H9 (cell line): ENCODE measurements at regions not wholly inside any gene's neighbourhood (a gene's known extent, or its start where the extent isn't known, plus 50 kb on each side); places are given as distances from the start of the nearest gene placed in this dataset.
A peak's percentile ranks its signal among the peaks of the same experiment; 100 is the strongest.

ENCODE experiments used
- DNase-seq: peaks from one replicate; pipeline ENCODE4 v3.0.0-alpha.2; 2017
- H2AFZ ChIP-seq: one replicate; pipeline ENCODE4 v1.6.1; 2013; ENCODE audit warnings: mild to moderate bottlenecking, low read length, control low read depth, moderate library complexity
- H2AK5ac ChIP-seq: 2 replicates; pipeline ENCODE4 v1.6.1; 2013; ENCODE audit warnings: low read length, control low read depth, mixed read lengths; ENCODE audit not compliant: insufficient read length
- H2BK120ac ChIP-seq: one replicate; pipeline ENCODE4 v1.6.1; 2013; ENCODE audit warnings: low read depth, mild to moderate bottlenecking, low read length, control low read depth, inconsistent platforms; ENCODE audit not compliant: poor library complexity, severe bottlenecking
- H2BK12ac ChIP-seq: 2 replicates; pipeline ENCODE4 v1.6.1; 2013; ENCODE audit warnings: low read length, control low read depth, mixed read lengths, low read depth; ENCODE audit not compliant: insufficient read length
- H2BK15ac ChIP-seq: 2 replicates; pipeline ENCODE4 v1.6.1; 2013; ENCODE audit warnings: low read depth, low read length, control low read depth
- H2BK20ac ChIP-seq: one replicate; pipeline ENCODE4 v1.6.1; 2013; ENCODE audit warnings: low read depth, mild to moderate bottlenecking, low read length, control low read depth, inconsistent platforms; ENCODE audit not compliant: poor library complexity, severe bottlenecking
- H2BK5ac ChIP-seq: 2 replicates; pipeline ENCODE4 v1.6.1; 2013; ENCODE audit warnings: low read length, control low read depth, mixed read lengths; ENCODE audit not compliant: insufficient read length
- H3K14ac ChIP-seq: 2 replicates; pipeline ENCODE4 v1.6.1; 2013; ENCODE audit warnings: low read length, control low read depth; ENCODE audit not compliant: insufficient read depth
- H3K18ac ChIP-seq: 2 replicates; pipeline ENCODE4 v1.6.1; 2013; ENCODE audit warnings: low read depth, mild to moderate bottlenecking, mixed read lengths, low read length, control low read depth; ENCODE audit not compliant: insufficient read length
- H3K23ac ChIP-seq: 2 replicates; pipeline ENCODE4 v1.6.1; 2013; ENCODE audit warnings: low read length, control low read depth, mixed read lengths, low read depth; ENCODE audit not compliant: insufficient read length
- H3K23me2 ChIP-seq: 2 replicates; pipeline ENCODE4 v1.6.1; 2013; ENCODE audit warnings: low read depth, mild to moderate bottlenecking, mixed read lengths, low read length, control low read depth; ENCODE audit not compliant: insufficient read length, poor library complexity, severe bottlenecking
- H3K27ac ChIP-seq: 2 replicates; pipeline ENCODE4 v1.5.1; 2013; ENCODE audit warnings: low read length, control low read depth, mixed read lengths, low read depth; ENCODE audit not compliant: insufficient read length
- H3K27me3 ChIP-seq: 2 replicates; pipeline ENCODE4 v1.6.1; 2013; ENCODE audit warnings: low read length, control low read depth, inconsistent platforms; ENCODE audit not compliant: insufficient read depth
- H3K4ac ChIP-seq: 2 replicates; pipeline ENCODE4 v1.6.1; 2013; ENCODE audit warnings: low read depth, mild to moderate bottlenecking, control low read depth, inconsistent platforms, low read length, moderate library complexity
- H3K4me1 ChIP-seq: 2 replicates; pipeline ENCODE4 v1.6.1; 2013; ENCODE audit warnings: low read length, control low read depth, inconsistent platforms; ENCODE audit not compliant: insufficient read depth
- H3K4me2 ChIP-seq: 2 replicates; pipeline ENCODE4 v1.6.1; 2013; ENCODE audit warnings: low read length, control low read depth, mixed read lengths; ENCODE audit not compliant: insufficient read length, insufficient read depth
- H3K56ac ChIP-seq: 2 replicates; pipeline ENCODE4 v1.6.1; 2013; ENCODE audit warnings: low read depth, mild to moderate bottlenecking, mixed read lengths, low read length, control low read depth; ENCODE audit not compliant: insufficient read length
- H3K79me1 ChIP-seq: 2 replicates; pipeline ENCODE4 v1.6.1; 2013; ENCODE audit warnings: low read depth, mild to moderate bottlenecking, moderate library complexity, low read length, control low read depth, inconsistent platforms; ENCODE audit not compliant: insufficient read depth, poor library complexity, severe bottlenecking
- H3K79me2 ChIP-seq: 2 replicates; pipeline ENCODE4 v1.6.1; 2013; ENCODE audit warnings: low read length, control low read depth, inconsistent platforms; ENCODE audit not compliant: insufficient read depth
- H3K9ac ChIP-seq: 2 replicates; pipeline ENCODE4 v1.6.1; 2013; ENCODE audit warnings: low read length, control low read depth, mixed read lengths; ENCODE audit not compliant: insufficient read length; ENCODE audit errors: extremely low read depth
- H3K9me3 ChIP-seq: one replicate; pipeline ENCODE4 v1.6.1; 2013; ENCODE audit warnings: low read depth, low read length, inconsistent platforms; ENCODE audit not compliant: control insufficient read depth
- H3T11ph ChIP-seq: one replicate; pipeline ENCODE4 v1.6.1; 2013; ENCODE audit warnings: mild to moderate bottlenecking, low read length, control low read depth, inconsistent platforms
- H4K20me1 ChIP-seq: one replicate; pipeline ENCODE4 v1.6.1; 2013; ENCODE audit not compliant: control insufficient read depth, insufficient read length, insufficient read depth
- H4K5ac ChIP-seq: 2 replicates; pipeline ENCODE4 v1.6.1; 2013; ENCODE audit warnings: low read depth, mild to moderate bottlenecking, mixed read lengths, low read length, control low read depth; ENCODE audit not compliant: insufficient read length
- H4K8ac ChIP-seq: replicated peaks from 2 replicates; pipeline ENCODE4 v1.6.1; 2013; ENCODE audit warnings: low read length, control low read depth, mixed read lengths, low read depth; ENCODE audit not compliant: insufficient read length
- H4K91ac ChIP-seq: 2 replicates; pipeline ENCODE4 v1.6.1; 2013; ENCODE audit warnings: low read depth, mild to moderate bottlenecking, moderate library complexity, mixed read lengths, low read length, control low read depth; ENCODE audit not compliant: insufficient read length
- H3K27ac Mint-ChIP-seq, 3 experiments: 2 replicates in 2 of 3; 3 replicates in 1 of 3; pipeline ENCODE4 v1.8.0; 2020 to 2021; ENCODE audit warnings: mixed read lengths in 3 of 3, mild to moderate bottlenecking in 1 of 3, moderate library complexity in 1 of 3
- H3K27me3 Mint-ChIP-seq: 2 replicates; pipeline ENCODE4 v1.8.0; 2021; ENCODE audit warnings: low read depth, mild to moderate bottlenecking, moderate library complexity, mixed read lengths
- H3K36me3 Mint-ChIP-seq, 3 experiments: 2 replicates in 2 of 3; 3 replicates in 1 of 3; pipeline ENCODE4 v1.8.0; 2020 to 2021; ENCODE audit warnings: low read depth in 3 of 3, mixed read lengths in 3 of 3; ENCODE audit not compliant: insufficient read depth in 1 of 3
- H3K4me1 Mint-ChIP-seq, 2 experiments: 2 replicates each; pipeline ENCODE4 v1.8.0; 2020; ENCODE audit warnings: mixed read lengths in 2 of 2
- H3K4me3 Mint-ChIP-seq, 2 experiments: 2 replicates in 1 of 2; 3 replicates in 1 of 2; pipeline ENCODE4 v1.8.0; 2020 to 2021; ENCODE audit warnings: mild to moderate bottlenecking in 2 of 2, mixed read lengths in 2 of 2, moderate library complexity in 1 of 2
- H3K9me3 Mint-ChIP-seq, 2 experiments: 2 replicates in 1 of 2; 3 replicates in 1 of 2; pipeline ENCODE4 v1.8.0; 2020; ENCODE audit warnings: mild to moderate bottlenecking in 2 of 2, mixed read lengths in 2 of 2, moderate library complexity in 1 of 2
- WGBS: extraction: QIAGEN DNeasy Blood & Tissue Kit; methylation state at CpG from one replicate; pipeline ENCODE4 v1.1.7; 2013; ENCODE audit warnings: missing lambda C conversion rate, low lambda C conversion rate, mixed read lengths; ENCODE audit not compliant: insufficient read length; ENCODE audit errors: extremely low coverage; 5-methylcytosine and 5-hydroxymethylcytosine counted together
- TF ChIP-seq, protein P1 (sequence below): fragments of 200-600 bp; sonication (generic); conservative IDR thresholded peaks from 3 replicates; pipeline ENCODE4 v1.8.0; 2021; ENCODE audit warnings: antibody characterized with exemption, mild to moderate bottlenecking

DNA sequence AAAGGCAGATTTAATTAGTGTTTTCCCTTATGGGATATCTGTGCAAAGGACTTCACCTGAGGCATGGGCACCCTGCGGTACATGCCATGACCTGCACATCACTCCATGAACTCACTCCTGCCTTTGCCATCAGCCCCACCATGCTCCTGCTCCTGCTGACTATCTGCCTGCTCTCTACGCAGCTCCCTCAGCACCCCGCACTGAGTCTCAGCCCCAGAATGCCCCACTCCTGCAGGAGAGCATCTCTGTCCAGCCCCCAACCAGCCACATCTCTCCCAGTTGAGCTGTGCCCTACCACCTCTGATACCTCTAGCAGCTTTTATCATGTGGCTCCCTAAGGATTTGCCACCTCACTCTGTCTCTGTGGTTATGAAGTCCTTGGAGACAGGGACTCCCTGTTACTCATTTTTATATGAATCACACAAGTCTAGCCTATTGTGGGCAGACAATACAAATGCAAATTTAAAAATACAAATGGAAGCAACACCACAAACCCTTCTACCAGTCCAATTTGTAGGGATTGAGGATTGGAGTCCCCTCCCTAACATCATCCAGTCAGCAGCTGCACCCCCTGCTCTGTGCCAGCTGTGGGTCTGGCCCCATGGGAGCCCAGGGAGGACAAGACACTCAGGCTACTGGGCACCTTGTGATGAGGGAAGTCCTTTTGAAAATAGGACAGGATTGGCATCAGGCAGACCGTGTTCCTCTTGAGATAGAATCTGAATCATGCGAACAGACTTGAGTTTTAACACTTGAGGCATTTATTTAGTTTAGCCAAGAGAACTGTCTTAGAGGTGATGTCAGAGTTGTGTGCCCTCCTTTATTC is 689.6 kb upstream of the HS6ST1 start:
- Histone ChIP-seq H3K9ac (no peak overlapping the region), H2BK120ac (no peak overlapping the region), H3K56ac (no peak overlapping the region), H2AK5ac (no peak overlapping the region), H3K4me2 (no peak overlapping the region), H3K27me3 (no peaks in the 10 kb centered on the region), H3T11ph (no peak overlapping the region), H3K4ac (no peak overlapping the region), H3K4me1 (no peaks in the 10 kb centered on the region), H4K91ac (no peak overlapping the region), H4K5ac (no peak overlapping the region), H2BK20ac (no peak overlapping the region), H3K23me2 (no peaks in the 10 kb centered on the region), H3K27ac (no peak overlapping the region), H2BK12ac (no peak overlapping the region), H3K18ac (no peak overlapping the region), H2AFZ (no peak overlapping the region), H4K20me1 (no peaks in the 10 kb centered on the region), H3K23ac (no peak overlapping the region), H2BK15ac (no peak overlapping the region), H2BK5ac (no peak overlapping the region), H4K8ac (no peak overlapping the region), H3K79me1 (no peaks in the 10 kb centered on the region), H3K79me2 (no peaks in the 10 kb centered on the region), H3K9me3 (no peaks in the 10 kb centered on the region), H3K14ac (no peak overlapping the region)
- H3K4me3 Mint-ChIP-seq = no peak overlapping the region
- H3K4me1 Mint-ChIP-seq = peaks cover 0 to 3% of the 10 kb centered on the region in 2 experiments; a peak in 1 of 4 replicates
- H3K9me3 Mint-ChIP-seq = no peaks in the 10 kb centered on the region
- H3K27ac Mint-ChIP-seq = peak overlapping the region in 1 of 3 experiments; percentile 12; a peak in 1 of 7 replicates
- peaks cover 4% of the 10 kb centered on the region for H3K27me3 Mint-ChIP-seq
- H3K36me3 Mint-ChIP-seq = no peaks in the 10 kb centered on the region; a peak in 2 of 7 replicates
- TF ChIP-seq, protein P1, sequence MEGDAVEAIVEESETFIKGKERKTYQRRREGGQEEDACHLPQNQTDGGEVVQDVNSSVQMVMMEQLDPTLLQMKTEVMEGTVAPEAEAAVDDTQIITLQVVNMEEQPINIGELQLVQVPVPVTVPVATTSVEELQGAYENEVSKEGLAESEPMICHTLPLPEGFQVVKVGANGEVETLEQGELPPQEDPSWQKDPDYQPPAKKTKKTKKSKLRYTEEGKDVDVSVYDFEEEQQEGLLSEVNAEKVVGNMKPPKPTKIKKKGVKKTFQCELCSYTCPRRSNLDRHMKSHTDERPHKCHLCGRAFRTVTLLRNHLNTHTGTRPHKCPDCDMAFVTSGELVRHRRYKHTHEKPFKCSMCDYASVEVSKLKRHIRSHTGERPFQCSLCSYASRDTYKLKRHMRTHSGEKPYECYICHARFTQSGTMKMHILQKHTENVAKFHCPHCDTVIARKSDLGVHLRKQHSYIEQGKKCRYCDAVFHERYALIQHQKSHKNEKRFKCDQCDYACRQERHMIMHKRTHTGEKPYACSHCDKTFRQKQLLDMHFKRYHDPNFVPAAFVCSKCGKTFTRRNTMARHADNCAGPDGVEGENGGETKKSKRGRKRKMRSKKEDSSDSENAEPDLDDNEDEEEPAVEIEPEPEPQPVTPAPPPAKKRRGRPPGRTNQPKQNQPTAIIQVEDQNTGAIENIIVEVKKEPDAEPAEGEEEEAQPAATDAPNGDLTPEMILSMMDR = no peak
- WGBS = no CpG with 5 or more reads among the region's 5 CpGs
- DNase-seq = no peak
